Tibial nerve (tissue), 4 donors: ENCODE measurements at regions not wholly inside any gene's neighbourhood (a gene's known extent, or its start where the extent isn't known, plus 50 kb on each side); places are given as distances from the start of the nearest gene placed in this dataset.

ENCODE experiments used
- CTCF ChIP-seq, 5 experiments: fragments of 200-600 bp in 3 of 5; fragments of 450-650 bp in 2 of 5; sonication (generic) in 3 of 5; IDR thresholded peaks; one replicate each; pipeline ENCODE4 v1.5.1; 2016 to 2019; ENCODE audit warnings: antibody characterized with exemption in 5 of 5, mild to moderate bottlenecking in 3 of 5, moderate library complexity in 2 of 5
- EP300 ChIP-seq, 2 donors: sonication (generic); formaldehyde crosslinking; IDR thresholded peaks; one replicate each; pipeline ENCODE4 v1.6.1; 2017; ENCODE audit warnings: antibody characterized with exemption in 2 of 2, mild to moderate bottlenecking in 1 of 2
- POLR2A ChIP-seq, 2 donors: fragments of 450-650 bp; IDR thresholded peaks; one replicate each; pipeline ENCODE4 v1.6.1; 2017; ENCODE audit warnings: antibody characterized with exemption in 2 of 2, mild to moderate bottlenecking in 2 of 2, moderate library complexity in 2 of 2

- TF ChIP-seq CTCF (IDR thresholded peaks at IDR 0.05) (no peak), POLR2A (IDR thresholded peaks at IDR 0.05) (no peak), EP300 (IDR thresholded peaks at IDR 0.05) (no peak)
These were observed 466.3 kb downstream of the GADD45G start for GRCh38 chr9:90070931-90071660.
